HepG2 (cell line): ENCODE measurements at regions not wholly inside any gene's neighbourhood (a gene's known extent, or its start where the extent isn't known, plus 50 kb on each side); places are given as distances from the start of the nearest gene placed in this dataset.

Experiments used
- ATAC-seq: fragments of 200-7000 bp; cut with Tn5 transposase; 3 replicates; pipeline ENCODE4 v1.9.1; 2020; ENCODE audit warnings: mild to moderate bottlenecking, moderate library complexity
- BruUV-seq: library from RNA; stranded (reverse); fragments of 400-500 nt; replicated peaks from 2 replicates; lab custom pipeline; 2021; lab: Mats Ljungman, UMichigan
- CTCF ChIA-PET: fragments of 300-600 bp; formaldehyde crosslinking; extraction: SDS; loops from one replicate; lab custom pipeline; 2021; ENCODE audit warnings: low total read pairs, inconsistent platforms, low intra/inter-chr PET ratio; lab: Yijun Ruan, JAX
- POLR2A ChIA-PET: fragments of 350-600 bp; sonication (Branson Sonifier 250); formaldehyde crosslinking; loops from one replicate; lab custom pipeline; 2020; ENCODE audit warnings: antibody characterized with exemption, inconsistent platforms; lab: Yijun Ruan, JAX
- DNase-seq: peaks from one replicate; pipeline ENCODE4 v3.0.0-alpha.2; 2015; ENCODE audit warnings: low spot score
- FAIRE-seq: peaks from 3 replicates; lab custom pipeline; 2011; peaks lifted over from hg19 to GRCh38; lab: Jason Lieb, UNC
- H2AFZ ChIP-seq: one replicate; pipeline ENCODE4 v1.6.1; 2011; ENCODE audit warnings: low read length, inconsistent platforms
- H3K27ac ChIP-seq: fragments of 300-600 bp; 3 replicates; pipeline ENCODE4 v1.8.0; 2011; ENCODE audit warnings: mixed run types, mild to moderate bottlenecking, mixed read lengths, low read length, inconsistent platforms; ENCODE audit not compliant: insufficient read depth; ENCODE audit errors: extremely low read length
- H3K27me3 ChIP-seq, 2 experiments: fragments of 200-600 bp in 1 of 2; 2 replicates in 1 of 2; 3 replicates in 1 of 2; pipeline versions ENCODE4 v1.6.0 to v1.8.0; 2011; ENCODE audit warnings: low read length in 2 of 2, mild to moderate bottlenecking in 2 of 2, moderate library complexity in 2 of 2, inconsistent platforms in 1 of 2; ENCODE audit not compliant: insufficient read depth in 2 of 2, control insufficient read depth in 1 of 2
- H3K36me3 ChIP-seq, 2 experiments: fragments of 200-600 bp in 1 of 2; replicated peaks in 1 of 2; 2 replicates in 1 of 2; 3 replicates in 1 of 2; pipeline versions ENCODE4 v1.5.1 to v1.8.0; 2011; ENCODE audit warnings: low read length in 2 of 2, inconsistent platforms in 1 of 2; ENCODE audit not compliant: insufficient read depth in 2 of 2, control insufficient read depth in 1 of 2
- H3K4me1 ChIP-seq: 2 replicates; pipeline ENCODE4 v1.5.1; 2012; ENCODE audit warnings: low read length, inconsistent platforms; ENCODE audit not compliant: insufficient read depth
- H3K4me2 ChIP-seq: 2 replicates; pipeline ENCODE4 v1.6.0; 2011; ENCODE audit warnings: low read depth, low read length, inconsistent platforms
- H3K4me3 ChIP-seq, 3 experiments: fragments of 200-600 bp in 1 of 3; sonication (generic), shearing (Covaris generic) in 1 of 3; replicated peaks in 1 of 3; 2 replicates each; pipeline ENCODE4 v1.5.1; 2011 to 2016; ENCODE audit warnings: low read length in 3 of 3, inconsistent platforms in 2 of 3, low read depth in 2 of 3, mild to moderate bottlenecking in 2 of 3, control low read depth in 1 of 3, mixed read lengths in 1 of 3; ENCODE audit not compliant: insufficient read depth in 1 of 3
- H3K79me2 ChIP-seq: one replicate; pipeline ENCODE4 v1.6.1; 2011; ENCODE audit warnings: low read length, inconsistent platforms; ENCODE audit not compliant: insufficient read depth
- H3K9ac ChIP-seq: 2 replicates; pipeline ENCODE4 v1.6.0; 2011; ENCODE audit warnings: mild to moderate bottlenecking, low read depth, low read length, inconsistent platforms; ENCODE audit not compliant: insufficient read depth
- H3K9me3 ChIP-seq: 2 replicates; pipeline ENCODE4 v1.5.1; 2012; ENCODE audit warnings: mild to moderate bottlenecking, low read length
- H4K20me1 ChIP-seq: 2 replicates; pipeline ENCODE4 v1.6.0; 2011; ENCODE audit warnings: inconsistent platforms, mild to moderate bottlenecking, low read length, moderate library complexity; ENCODE audit not compliant: insufficient read depth
- FOXO1 ChIP-seq: sonication (generic); formaldehyde crosslinking; IDR thresholded peaks from 2 replicates; pipeline ENCODE4 v1.4.0; 2020; ENCODE audit warnings: missing genetic modification reagents
- SMARCC2 ChIP-seq: fragments of 450-650 bp; IDR thresholded peaks from 2 replicates; pipeline ENCODE4 v1.6.1; 2017; ENCODE audit warnings: antibody characterized with exemption, mild to moderate bottlenecking
- STAT5B ChIP-seq: sonication (generic); formaldehyde crosslinking; IDR thresholded peaks from 2 replicates; pipeline ENCODE4 v1.4.0; 2020; ENCODE audit warnings: missing genetic modification reagents
- ZNF17 ChIP-seq: sonication (generic); formaldehyde crosslinking; IDR thresholded peaks from 2 replicates; pipeline ENCODE4 v1.5.0; 2020; ENCODE audit warnings: mild to moderate bottlenecking, missing genetic modification reagents
- ZNF766 ChIP-seq: sonication (generic); formaldehyde crosslinking; IDR thresholded peaks from 2 replicates; pipeline ENCODE4 v1.5.0; 2020; ENCODE audit warnings: missing genetic modification reagents, borderline replicate concordance
- WGBS: methylation state at CpG from one replicate; pipeline ENCODE4 v1.1.6; 2017; ENCODE audit warnings: low lambda C conversion rate; 5-methylcytosine and 5-hydroxymethylcytosine counted together
- in situ Hi-C: cut with HindIII; loops from 2 replicates; pipeline ENCODE4 v1.10.0; 2017; ENCODE audit warnings: low pct_unique_long_range_greater_than_20kb; ENCODE audit not compliant: extremely low pct_ligation_motif_present
- intact Hi-C: fragments of 100-400 bp; cut with micrococcal nuclease; formaldehyde crosslinking; loops from one replicate; pipeline ENCODE4 v1.10.0; 2022; ENCODE audit not compliant: unreplicated experiment
- TF ChIP-seq, protein P1 (sequence below): sonication (generic); formaldehyde crosslinking; conservative IDR thresholded peaks from 2 replicates; pipeline ENCODE4 v1.8.0; 2022; ENCODE audit warnings: missing genetic modification reagents
- TF ChIP-seq, protein P2 (sequence below): sonication (generic); formaldehyde crosslinking; IDR thresholded peaks from one replicate; pipeline ENCODE4 v1.5.1; 2020; ENCODE audit warnings: mild to moderate bottlenecking, missing genetic modification reagents; ENCODE audit errors: not compliant biosample characterization

- FAIRE-seq (no peak), ATAC-seq (no peak)
- in situ Hi-C loops, result no loop called here
- H3K9ac ChIP-seq, result no peak overlapping the region
- H3K9me3 ChIP-seq, result peaks cover 19% of the 10 kb centered on the region; the same call in 1 of the 2 replicates
- ChIA-PET CTCF (no interaction called here), POLR2A (no interaction called here)
- no CpG with 5 or more reads among the region's 6 CpGs for WGBS
- no TSS peak for BruUV-seq
- no peak overlapping the region for H3K4me3 ChIP-seq
- TF ChIP-seq, protein P1, sequence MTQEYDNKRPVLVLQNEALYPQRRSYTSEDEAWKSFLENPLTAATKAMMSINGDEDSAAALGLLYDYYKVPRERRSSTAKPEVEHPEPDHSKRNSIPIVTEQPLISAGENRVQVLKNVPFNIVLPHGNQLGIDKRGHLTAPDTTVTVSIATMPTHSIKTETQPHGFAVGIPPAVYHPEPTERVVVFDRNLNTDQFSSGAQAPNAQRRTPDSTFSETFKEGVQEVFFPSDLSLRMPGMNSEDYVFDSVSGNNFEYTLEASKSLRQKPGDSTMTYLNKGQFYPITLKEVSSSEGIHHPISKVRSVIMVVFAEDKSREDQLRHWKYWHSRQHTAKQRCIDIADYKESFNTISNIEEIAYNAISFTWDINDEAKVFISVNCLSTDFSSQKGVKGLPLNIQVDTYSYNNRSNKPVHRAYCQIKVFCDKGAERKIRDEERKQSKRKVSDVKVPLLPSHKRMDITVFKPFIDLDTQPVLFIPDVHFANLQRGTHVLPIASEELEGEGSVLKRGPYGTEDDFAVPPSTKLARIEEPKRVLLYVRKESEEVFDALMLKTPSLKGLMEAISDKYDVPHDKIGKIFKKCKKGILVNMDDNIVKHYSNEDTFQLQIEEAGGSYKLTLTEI (CRISPR knock-in tag), result no peak
- no peak for TF ChIP-seq ZNF766 (CRISPR knock-in tag)
- no peak for TF ChIP-seq STAT5B (CRISPR knock-in tag)
- TF ChIP-seq, protein P2, sequence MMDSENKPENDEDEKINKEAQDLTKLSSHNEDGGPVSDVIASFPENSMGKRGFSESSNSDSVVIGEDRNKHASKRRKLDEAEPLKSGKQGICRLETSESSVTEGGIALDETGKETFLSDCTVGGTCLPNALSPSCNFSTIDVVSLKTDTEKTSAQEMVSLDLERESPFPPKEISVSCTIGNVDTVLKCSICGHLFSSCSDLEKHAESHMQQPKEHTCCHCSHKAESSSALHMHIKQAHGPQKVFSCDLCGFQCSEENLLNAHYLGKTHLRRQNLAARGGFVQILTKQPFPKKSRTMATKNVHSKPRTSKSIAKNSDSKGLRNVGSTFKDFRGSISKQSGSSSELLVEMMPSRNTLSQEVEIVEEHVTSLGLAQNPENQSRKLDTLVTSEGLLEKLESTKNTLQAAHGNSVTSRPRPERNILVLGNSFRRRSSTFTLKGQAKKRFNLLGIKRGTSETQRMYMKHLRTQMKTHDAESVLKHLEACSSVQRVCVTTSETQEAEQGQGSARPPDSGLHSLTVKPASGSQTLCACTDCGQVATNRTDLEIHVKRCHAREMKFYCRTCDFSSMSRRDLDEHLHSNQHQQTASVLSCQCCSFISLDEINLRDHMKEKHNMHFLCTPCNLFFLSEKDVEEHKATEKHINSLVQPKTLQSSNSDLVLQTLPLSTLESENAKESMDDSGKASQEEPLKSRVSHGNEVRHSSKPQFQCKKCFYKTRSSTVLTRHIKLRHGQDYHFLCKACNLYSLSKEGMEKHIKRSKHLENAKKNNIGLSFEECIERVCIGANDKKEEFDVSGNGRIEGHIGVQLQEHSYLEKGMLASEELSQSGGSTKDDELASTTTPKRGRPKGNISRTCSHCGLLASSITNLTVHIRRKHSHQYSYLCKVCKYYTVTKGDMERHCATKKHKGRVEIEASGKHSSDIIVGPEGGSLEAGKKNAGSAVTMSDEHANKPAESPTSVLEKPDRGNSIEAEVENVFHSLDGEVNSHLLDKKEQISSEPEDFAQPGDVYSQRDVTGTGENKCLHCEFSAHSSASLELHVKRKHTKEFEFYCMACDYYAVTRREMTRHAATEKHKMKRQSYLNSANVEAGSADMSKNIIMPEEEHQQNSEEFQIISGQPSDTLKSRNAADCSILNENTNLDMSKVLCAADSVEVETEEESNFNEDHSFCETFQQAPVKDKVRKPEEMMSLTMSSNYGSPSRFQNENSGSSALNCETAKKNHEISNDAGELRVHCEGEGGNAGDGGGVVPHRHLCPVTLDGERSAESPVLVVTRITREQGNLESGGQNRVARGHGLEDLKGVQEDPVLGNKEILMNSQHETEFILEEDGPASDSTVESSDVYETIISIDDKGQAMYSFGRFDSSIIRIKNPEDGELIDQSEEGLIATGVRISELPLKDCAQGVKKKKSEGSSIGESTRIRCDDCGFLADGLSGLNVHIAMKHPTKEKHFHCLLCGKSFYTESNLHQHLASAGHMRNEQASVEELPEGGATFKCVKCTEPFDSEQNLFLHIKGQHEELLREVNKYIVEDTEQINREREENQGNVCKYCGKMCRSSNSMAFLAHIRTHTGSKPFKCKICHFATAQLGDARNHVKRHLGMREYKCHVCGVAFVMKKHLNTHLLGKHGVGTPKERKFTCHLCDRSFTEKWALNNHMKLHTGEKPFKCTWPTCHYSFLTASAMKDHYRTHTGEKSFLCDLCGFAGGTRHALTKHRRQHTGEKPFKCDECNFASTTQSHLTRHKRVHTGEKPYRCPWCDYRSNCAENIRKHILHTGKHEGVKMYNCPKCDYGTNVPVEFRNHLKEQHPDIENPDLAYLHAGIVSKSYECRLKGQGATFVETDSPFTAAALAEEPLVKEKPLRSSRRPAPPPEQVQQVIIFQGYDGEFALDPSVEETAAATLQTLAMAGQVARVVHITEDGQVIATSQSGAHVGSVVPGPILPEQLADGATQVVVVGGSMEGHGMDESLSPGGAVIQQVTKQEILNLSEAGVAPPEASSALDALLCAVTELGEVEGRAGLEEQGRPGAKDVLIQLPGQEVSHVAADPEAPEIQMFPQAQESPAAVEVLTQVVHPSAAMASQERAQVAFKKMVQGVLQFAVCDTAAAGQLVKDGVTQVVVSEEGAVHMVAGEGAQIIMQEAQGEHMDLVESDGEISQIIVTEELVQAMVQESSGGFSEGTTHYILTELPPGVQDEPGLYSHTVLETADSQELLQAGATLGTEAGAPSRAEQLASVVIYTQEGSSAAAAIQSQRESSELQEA, result no peak
- TF ChIP-seq ZNF17 (CRISPR knock-in tag), result no peak
- no peak for TF ChIP-seq FOXO1 (CRISPR knock-in tag)
- no peak for TF ChIP-seq SMARCC2
- TF ChIP-seq, all 625 proteins: peak for 0
- Histone ChIP-seq H3K36me3 (no peaks in the 10 kb centered on the region), H2AFZ (no peak overlapping the region), H3K79me2 (no peaks in the 10 kb centered on the region), H3K4me2 (no peak overlapping the region), H3K27ac (no peak overlapping the region), H3K4me1 (no peaks in the 10 kb centered on the region), H4K20me1 (no peaks in the 10 kb centered on the region), H3K27me3 (no peaks in the 10 kb centered on the region)
- DNase-seq, result no peak
- intact Hi-C loops, result no loop called here
Observed at GRCh38 chr3:95645291-95645690, 1169.1 kb upstream of the EPHA6 start.
